Neural crest cell (in vitro differentiated cells): ENCODE measurements at regions not wholly inside any gene's neighbourhood (a gene's known extent, or its start where the extent isn't known, plus 50 kb on each side); places are given as distances from the start of the nearest gene placed in this dataset.

Experiments used
- DNase-seq: peaks from one replicate; pipeline ENCODE4 v3.0.0; 2021; ENCODE audit warnings: low read depth, mixed read lengths, low spot score
- H3K27ac Mint-ChIP-seq: one replicate; pipeline ENCODE4 v1.8.0; 2021; ENCODE audit warnings: mild to moderate bottlenecking, mixed read lengths; ENCODE audit not compliant: unreplicated experiment
- H3K27me3 Mint-ChIP-seq: 2 replicates; pipeline ENCODE4 v1.8.0; 2021; ENCODE audit warnings: low read depth, mild to moderate bottlenecking, mixed read lengths
- H3K36me3 Mint-ChIP-seq: 2 replicates; pipeline ENCODE4 v1.8.0; 2021; ENCODE audit warnings: low read depth, mild to moderate bottlenecking, mixed read lengths
- H3K4me1 Mint-ChIP-seq: 2 replicates; pipeline ENCODE4 v1.8.0; 2021; ENCODE audit warnings: mixed read lengths
- H3K4me3 Mint-ChIP-seq: one replicate; pipeline ENCODE4 v1.8.0; 2021; ENCODE audit warnings: mild to moderate bottlenecking, mixed read lengths
- H3K9me3 Mint-ChIP-seq: 2 replicates; pipeline ENCODE4 v1.8.0; 2021; ENCODE audit warnings: mixed read lengths
- CTCF ChIP-seq: fragments of 200-600 bp; sonication (generic); conservative IDR thresholded peaks from 2 replicates; pipeline ENCODE4 v1.5.0; 2021; ENCODE audit warnings: antibody characterized with exemption, mild to moderate bottlenecking

- Mint-ChIP-seq H3K9me3 (no peaks in the 10 kb centered on the region), H3K27me3 (peaks cover 25% of the 10 kb centered on the region), H3K4me3 (no peak overlapping the region), H3K27ac (no peak overlapping the region), H3K4me1 (no peaks in the 10 kb centered on the region), H3K36me3 (no peaks in the 10 kb centered on the region)
- no peak for DNase-seq
- no peak for TF ChIP-seq CTCF
These were observed 317.4 kb upstream of the SGCD start for GRCh38 chr5:156009583-156009982.

GRCh38 chr5:156015137-156015536 lies 311.8 kb upstream of the SGCD start:
- Mint-ChIP-seq H3K4me1 (no peaks in the 10 kb centered on the region), H3K36me3 (no peaks in the 10 kb centered on the region), H3K4me3 (no peak overlapping the region), H3K27me3 (peaks cover 18% of the 10 kb centered on the region), H3K27ac (no peak overlapping the region), H3K9me3 (no peaks in the 10 kb centered on the region)
- TF ChIP-seq CTCF, result peak; percentile 31
- DNase-seq, result no peak

- no peaks in the 10 kb centered on the region for H3K36me3 Mint-ChIP-seq
- no peak overlapping the region for H3K27ac Mint-ChIP-seq
- H3K9me3 Mint-ChIP-seq, result no peaks in the 10 kb centered on the region
- TF ChIP-seq CTCF, result no peak
- peaks cover 41% of the 10 kb centered on the region for H3K27me3 Mint-ChIP-seq
- DNase-seq, result no peak
- H3K4me3 Mint-ChIP-seq, result no peak overlapping the region
- peaks cover 4% of the 10 kb centered on the region for H3K4me1 Mint-ChIP-seq
These were observed 307.8 kb upstream of the SGCD start for GRCh38 chr5:156019130-156019529.

- H3K27ac Mint-ChIP-seq, result no peak overlapping the region
- H3K4me1 Mint-ChIP-seq, result peaks cover 4% of the 10 kb centered on the region
- no peaks in the 10 kb centered on the region for H3K9me3 Mint-ChIP-seq
- H3K27me3 Mint-ChIP-seq, result peaks cover 43% of the 10 kb centered on the region
- no peak for TF ChIP-seq CTCF
- no peak overlapping the region for H3K4me3 Mint-ChIP-seq
- no peak for DNase-seq
- no peaks in the 10 kb centered on the region for H3K36me3 Mint-ChIP-seq
These were observed 307.3 kb upstream of the SGCD start for GRCh38 chr5:156019571-156020180.

GRCh38 chr5:156020647-156021046 lies 306.3 kb upstream of the SGCD start:
- H3K4me3 Mint-ChIP-seq, result no peak overlapping the region
- DNase-seq, result no peak
- H3K4me1 Mint-ChIP-seq, result peaks cover 4% of the 10 kb centered on the region
- H3K27ac Mint-ChIP-seq, result no peak overlapping the region
- TF ChIP-seq CTCF, result no peak
- no peaks in the 10 kb centered on the region for H3K9me3 Mint-ChIP-seq
- no peaks in the 10 kb centered on the region for H3K36me3 Mint-ChIP-seq
- peaks cover 52% of the 10 kb centered on the region for H3K27me3 Mint-ChIP-seq

GRCh38 chr5:156021866-156022265 lies 305.1 kb upstream of the SGCD start:
- Mint-ChIP-seq H3K27me3 (peaks cover 58% of the 10 kb centered on the region), H3K4me3 (no peak overlapping the region), H3K36me3 (no peaks in the 10 kb centered on the region), H3K4me1 (peaks cover 4% of the 10 kb centered on the region), H3K9me3 (peaks cover 3% of the 10 kb centered on the region), H3K27ac (no peak overlapping the region)
- no peak for DNase-seq
- no peak for TF ChIP-seq CTCF
